Superior temporal gyrus (tissue), 1 donor: ENCODE measurements at regions not wholly inside any gene's neighbourhood (a gene's known extent, or its start where the extent isn't known, plus 50 kb on each side); places are given as distances from the start of the nearest gene placed in this dataset.

Experiments used
- DNase-seq: peaks from one replicate; pipeline ENCODE4 v3.0.0-alpha.2; 2016; ENCODE audit errors: extremely low spot score

- DNase-seq: no peak
Observed at GRCh38 chr5:26232706-26233105, 805.7 kb downstream of the CDH9 start.

DNA sequence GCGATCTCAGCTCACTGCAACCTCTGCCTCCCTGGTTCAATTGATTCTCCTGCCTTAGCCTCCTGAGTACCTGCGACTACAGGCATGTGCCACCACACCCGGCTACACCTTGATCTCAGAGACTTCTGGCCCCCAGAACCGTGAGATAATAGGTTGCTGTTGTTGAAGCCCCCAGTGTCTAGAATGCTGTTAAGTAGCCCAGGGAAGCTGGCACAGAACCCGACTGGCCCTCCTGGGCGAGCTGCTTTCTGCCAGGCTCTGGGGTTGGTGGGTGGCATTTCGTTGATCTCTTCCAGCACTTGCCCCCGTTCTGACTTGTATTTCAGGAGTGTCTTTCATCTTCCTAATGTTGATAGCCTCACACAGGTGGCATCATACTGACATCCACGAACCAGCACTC, 807.1 kb downstream of the CDH9 start:
- DNase-seq: no peak

DNA sequence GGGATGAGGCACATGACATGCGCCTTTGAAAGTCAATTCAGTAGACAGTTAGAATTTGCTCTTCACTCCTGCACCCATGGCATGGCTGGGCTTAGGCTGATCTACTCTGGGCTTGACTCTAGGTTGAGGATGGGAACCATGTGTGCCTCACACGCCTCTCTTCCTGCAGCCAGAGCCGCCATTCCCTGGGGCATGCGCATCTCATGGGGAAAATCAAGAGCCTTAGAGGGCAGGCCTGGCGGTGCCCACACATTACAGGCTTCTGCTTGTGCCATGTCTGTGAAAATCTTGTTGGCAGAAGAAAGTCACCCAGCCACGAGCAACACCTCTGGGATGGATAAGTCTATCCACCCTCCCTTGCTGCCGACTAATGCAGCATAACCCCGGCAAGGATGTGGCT, 808.5 kb downstream of the CDH9 start:
- DNase-seq: no peak

DNA sequence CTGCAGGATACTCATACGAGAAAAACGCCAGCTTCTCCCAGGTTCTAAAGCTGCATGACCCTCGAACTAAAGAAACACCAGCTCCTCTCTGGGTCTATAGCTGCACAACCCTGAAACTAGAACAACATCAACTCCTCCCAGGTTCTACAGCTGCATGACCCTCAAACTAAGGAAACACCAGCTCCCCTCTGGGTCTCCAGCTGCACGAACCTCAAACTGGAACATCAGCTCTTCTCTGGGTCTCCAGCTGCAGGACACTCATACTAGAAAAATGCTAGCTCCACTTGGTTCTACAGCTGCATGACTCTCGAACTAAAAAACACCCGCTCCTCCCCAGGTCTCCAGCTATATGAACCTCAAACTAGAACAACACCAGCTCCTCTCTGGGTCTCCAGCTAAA, 811.1 kb downstream of the CDH9 start:
- no peak for DNase-seq

DNA sequence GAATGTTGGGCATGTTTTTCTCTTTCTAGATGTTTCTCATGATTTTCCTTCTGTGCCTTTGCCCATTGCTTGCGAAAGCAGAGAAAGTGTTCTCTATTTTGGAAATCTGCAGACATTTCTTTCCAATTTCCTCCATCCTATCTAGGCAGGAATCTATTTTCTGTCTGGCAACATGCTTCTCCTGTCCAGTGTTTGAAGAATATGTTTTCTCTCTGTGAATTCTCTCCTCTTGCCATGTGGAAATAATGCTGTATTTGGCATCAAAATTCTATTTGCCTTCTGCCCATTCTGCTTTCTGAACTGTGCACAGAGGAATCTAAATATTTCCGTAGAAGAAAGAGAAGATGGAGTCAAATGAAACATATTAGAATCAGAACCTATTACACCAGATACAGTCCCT, 833.3 kb downstream of the CDH9 start:
- DNase-seq: no peak

DNA sequence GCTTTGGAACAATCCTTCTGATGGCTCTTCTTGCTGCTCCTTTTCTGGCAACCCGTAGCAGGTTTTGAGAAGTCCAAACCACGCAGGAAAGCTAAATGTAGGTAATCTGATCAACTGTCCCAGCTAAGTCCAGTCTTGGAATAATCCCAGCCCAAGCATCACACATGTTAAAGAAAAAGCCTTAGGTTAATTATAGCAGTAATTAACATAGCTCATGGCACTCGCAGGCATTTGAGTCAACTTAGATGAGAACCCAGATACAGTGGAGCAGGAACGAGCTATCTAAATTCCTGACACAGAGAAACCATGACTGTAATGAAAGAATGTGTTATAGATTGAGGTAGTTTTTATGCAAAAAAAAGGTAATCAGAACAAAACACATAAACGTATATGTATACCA, 844.8 kb downstream of the CDH9 start:
- no peak for DNase-seq

GRCh38 chr5:26192486-26192885, 845.9 kb downstream of the CDH9 start:
- no peak for DNase-seq

DNA sequence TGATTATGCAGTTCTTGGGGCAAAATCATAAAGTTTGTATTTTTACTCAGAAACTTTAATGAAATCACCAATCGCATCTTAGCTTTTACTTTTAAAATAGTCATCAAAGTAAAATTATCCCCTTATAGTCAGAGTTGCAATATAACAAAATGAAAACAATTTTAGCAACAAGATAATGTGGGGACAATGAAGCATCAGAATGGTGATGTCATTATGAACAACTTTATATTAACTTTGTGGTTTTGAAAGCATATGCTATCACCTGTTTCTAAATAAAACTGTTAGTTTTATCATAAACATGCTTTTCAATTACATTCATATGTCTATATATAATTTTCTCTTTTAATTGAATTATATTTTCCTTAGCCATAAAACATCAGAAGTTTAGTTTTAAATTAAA, 856.8 kb downstream of the CDH9 start:
- DNase-seq: no peak

GRCh38 chr5:26148569-26149107, 889.7 kb downstream of the CDH9 start:
- no peak for DNase-seq

DNA sequence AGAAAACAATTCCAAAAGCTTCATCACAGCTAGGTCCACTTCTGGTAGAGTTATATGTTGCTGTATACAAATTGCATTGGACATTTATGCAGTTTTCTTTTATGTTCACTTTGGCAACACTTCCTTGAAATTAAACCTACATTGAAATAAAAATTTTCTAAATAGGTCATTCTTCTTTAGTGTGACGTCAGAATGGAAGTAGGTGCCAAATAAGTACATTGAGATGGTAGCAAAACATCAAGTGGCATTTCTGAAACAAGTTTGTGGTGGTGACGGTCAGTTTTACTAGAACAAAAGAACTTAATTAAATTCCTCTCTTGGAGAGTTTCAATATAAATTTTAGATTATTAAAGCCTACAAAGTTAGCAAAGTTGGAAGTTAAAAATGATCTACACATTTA, 895.1 kb downstream of the CDH9 start:
- DNase-seq: no peak

DNA sequence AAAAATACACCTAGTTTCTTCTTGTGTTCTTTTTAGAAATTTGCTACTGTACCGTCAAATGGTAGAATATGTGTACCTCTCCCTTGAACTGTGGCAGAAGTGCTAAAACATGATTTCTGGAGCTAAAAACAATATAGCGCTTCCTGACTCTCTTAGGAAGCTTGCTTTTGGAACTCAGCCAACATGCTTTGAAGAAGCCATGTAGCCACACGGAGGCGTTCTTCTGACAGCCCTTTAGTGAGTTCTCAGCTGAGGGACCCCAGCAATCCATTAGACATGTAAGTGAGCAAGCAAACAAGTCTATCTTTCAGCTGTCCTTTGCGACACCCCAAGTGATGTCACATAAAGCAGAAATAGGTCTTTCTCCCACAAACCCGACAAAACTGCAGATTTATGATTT, 917.0 kb downstream of the CDH9 start:
- no peak for DNase-seq

- no peak for DNase-seq
Observed at GRCh38 chr5:26104175-26104574, 934.2 kb downstream of the CDH9 start.

- DNase-seq: no peak
Observed at GRCh38 chr5:26060212-26060611, 978.2 kb downstream of the CDH9 start.

GRCh38 chr5:26054594-26054993, 983.8 kb downstream of the CDH9 start:
- no peak for DNase-seq

DNA sequence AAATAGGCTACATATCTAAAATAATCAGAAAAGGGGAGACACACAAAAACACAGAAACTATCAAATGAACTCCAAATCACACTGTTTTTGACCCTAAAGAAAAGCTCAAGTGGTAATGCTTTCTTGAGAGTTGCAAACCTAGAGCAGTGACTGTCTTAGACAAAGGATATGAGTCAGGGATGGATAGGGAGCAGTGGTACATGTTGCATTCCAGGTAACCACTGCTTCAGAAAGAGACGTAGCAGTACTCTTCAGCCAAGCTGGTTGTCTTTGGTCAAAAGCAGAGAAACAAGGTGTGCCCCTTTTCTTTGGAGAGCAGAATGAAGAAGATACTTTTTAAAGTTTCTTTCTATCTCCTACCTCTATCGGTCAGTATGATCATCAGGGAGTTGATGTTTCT, 1003.6 kb downstream of the CDH9 start:
- no peak for DNase-seq

GRCh38 chr5:26031481-26031880, 1006.9 kb downstream of the CDH9 start:
- no peak for DNase-seq

GRCh38 chr5:26026044-26026443, 1012.3 kb downstream of the CDH9 start:
- DNase-seq: no peak

DNA sequence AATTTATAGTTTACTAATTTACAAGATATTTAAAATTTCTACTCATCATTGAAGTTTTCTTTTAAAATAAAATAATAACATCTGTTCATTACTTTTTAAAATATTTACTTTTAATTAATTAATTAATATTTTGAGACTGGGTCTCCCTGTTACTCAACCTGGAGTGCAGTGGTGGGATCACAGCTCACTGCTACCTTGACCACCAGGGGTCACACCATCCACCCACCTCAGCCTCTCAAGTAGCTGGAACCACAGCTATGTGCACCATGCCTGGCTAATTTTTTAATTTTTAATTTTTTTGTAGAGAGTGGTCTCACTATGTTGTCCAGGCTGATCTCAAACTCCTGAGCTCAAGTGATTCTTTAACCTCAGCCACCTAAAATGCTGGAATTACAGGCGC, 1013.6 kb downstream of the CDH9 start:
- DNase-seq: no peak

- DNase-seq: no peak
Observed at GRCh38 chr5:26023361-26023760, 1015.0 kb downstream of the CDH9 start.

DNA sequence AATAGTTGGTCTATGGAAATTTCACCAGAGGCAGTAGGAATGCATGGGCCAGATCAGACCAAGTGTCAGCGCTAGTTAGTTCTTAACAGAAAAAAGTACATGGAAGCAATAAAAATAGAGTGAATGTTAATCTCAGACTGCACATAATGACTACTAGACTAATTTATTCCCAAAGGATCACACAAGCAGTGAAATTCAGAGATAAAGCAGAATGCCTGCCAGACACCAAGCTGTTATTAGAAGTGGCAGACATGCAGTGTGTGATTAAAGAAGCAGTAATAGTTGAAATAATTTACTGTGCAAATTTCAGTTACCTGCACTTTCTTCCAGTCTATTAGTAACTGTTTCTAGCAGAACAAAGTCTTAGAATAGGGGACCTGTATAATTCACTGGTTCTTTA, 1024.2 kb downstream of the CDH9 start:
- DNase-seq: no peak

DNA sequence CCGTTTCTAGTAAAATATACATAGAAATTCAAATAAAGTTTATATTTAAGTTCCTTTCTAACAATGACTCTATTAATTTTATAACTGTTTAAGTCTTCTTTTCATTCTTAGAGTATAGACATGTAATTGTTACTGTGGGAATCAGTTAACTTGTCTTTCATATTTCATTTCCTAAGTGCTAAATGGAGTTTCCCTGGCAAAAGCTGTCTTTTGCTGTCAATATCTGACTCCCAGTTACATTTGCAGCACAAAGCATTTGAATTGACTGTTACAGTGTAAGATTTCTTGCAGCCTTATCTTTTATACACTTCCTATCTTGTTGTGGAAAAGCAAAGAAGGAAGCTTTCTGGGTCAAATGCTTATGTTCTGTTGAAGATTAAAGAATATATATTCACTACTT, 1026.3 kb downstream of the CDH9 start:
- DNase-seq: no peak

GRCh38 chr5:26009742-26010141, 1028.6 kb downstream of the CDH9 start:
- no peak for DNase-seq

GRCh38 chr5:26003966-26004365, 1034.4 kb downstream of the CDH9 start:
- no peak for DNase-seq

DNA sequence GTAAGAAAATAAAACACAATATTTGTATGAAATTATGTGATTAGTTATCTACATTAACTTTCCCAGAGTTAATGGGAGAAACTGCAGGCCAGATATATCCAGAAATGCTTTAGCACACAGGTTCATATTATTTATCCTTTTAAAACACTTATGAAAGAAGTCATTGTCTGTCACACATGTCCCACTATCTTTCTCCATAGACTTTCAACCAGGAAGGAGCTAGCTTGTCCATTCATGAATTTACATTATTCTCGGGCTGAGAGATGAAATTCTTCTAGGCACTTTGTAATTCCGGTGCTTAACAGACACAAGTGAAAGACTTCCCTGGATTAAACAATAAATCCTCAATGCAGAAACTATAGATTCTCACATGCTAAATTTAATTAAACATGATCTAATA, 1043.2 kb downstream of the CDH9 start:
- no peak for DNase-seq

- DNase-seq: no peak
Observed at GRCh38 chr5:25993701-25994100, 1044.7 kb downstream of the CDH9 start.
